ENCODE measurements at regions not wholly inside any gene's neighbourhood (a gene's known extent, or its start where the extent isn't known, plus 50 kb on each side); places are given as distances from the start of the nearest gene placed in this dataset.
"Not testable (repeated sequence)": the region's sequence is repeated elsewhere in the genome, so short reads cannot be mapped to it uniquely, and the experiment has no call there.

DNA sequence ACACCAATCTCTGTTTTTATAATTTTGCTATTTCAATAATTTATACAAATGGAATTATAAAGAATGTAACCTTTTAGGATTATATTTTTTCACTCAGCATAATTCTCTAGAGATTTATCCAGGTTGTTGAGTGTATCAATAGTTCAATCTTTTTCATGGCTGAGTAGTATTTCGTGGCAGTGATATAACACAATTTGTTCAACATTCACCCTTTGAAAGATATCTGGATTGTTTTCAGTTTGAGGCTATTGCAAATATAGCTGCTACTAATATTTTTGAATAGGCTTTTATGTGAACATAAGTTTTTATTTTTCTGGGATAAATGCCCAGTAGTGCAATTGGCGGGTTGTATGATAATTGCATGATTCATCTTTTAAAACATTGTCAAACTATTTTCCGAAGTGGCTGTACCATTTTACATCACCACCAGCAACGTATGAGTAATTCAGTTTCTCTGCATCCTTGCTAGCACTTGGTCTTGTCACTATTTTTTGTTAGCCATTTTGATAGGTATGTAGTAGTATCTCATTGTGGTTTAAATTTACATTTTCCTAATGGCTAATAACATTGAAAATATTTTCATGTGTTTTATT is 55.6 kb upstream of the ABCD3 start:
- H3K4me1 Mint-ChIP-seq (ENCODE audit: low read depth), result peaks cover 5% of the 10 kb centered on the region
- no peak overlapping the region for H3K27ac Mint-ChIP-seq
- H3K4me3 Mint-ChIP-seq, result no peak overlapping the region
- no peaks in the 10 kb centered on the region for H3K36me3 Mint-ChIP-seq (ENCODE audit: low read depth)
- H3K27me3 Mint-ChIP-seq, result peaks cover 10% of the 10 kb centered on the region
- H3K9me3 Mint-ChIP-seq, result peaks cover 12% of the 10 kb centered on the region

- H3K9me3 Mint-ChIP-seq, result peaks cover 8% of the 10 kb centered on the region
- no peak overlapping the region for H3K27ac Mint-ChIP-seq
- H3K36me3 Mint-ChIP-seq (ENCODE audit: low read depth), result no peaks in the 10 kb centered on the region
- peaks cover 4% of the 10 kb centered on the region for H3K27me3 Mint-ChIP-seq
- H3K4me1 Mint-ChIP-seq (ENCODE audit: low read depth), result peaks cover 5% of the 10 kb centered on the region
- H3K4me3 Mint-ChIP-seq, result no peak overlapping the region
Measured at GRCh38 chr1:94358630-94359599, 59.3 kb upstream of the ABCD3 start.

DNA sequence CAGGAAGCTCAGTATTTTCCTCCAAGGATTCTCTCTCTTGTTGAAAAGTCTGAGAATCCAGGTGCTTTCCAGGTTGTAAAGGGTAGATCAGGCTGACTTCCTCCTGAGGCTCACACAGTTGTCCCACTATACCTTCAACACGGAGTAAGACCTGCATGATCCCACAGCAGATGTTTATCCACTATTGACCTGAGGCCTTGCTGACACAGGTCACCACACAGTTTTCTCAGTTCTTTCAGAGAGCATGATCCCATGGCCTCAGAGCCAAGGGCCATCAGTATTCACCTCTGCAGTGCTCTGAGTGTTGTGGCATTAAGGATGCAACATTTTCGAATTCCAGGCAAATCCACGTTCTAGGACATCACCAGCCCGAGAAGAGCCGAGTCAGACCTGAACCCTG is 60.5 kb upstream of the ABCD3 start:
- peaks cover 4% of the 10 kb centered on the region for H3K27me3 Mint-ChIP-seq
- no peak overlapping the region for H3K27ac Mint-ChIP-seq
- H3K36me3 Mint-ChIP-seq (ENCODE audit: low read depth), result no peaks in the 10 kb centered on the region
- peaks cover 5% of the 10 kb centered on the region for H3K4me1 Mint-ChIP-seq (ENCODE audit: low read depth)
- no peaks in the 10 kb centered on the region for H3K9me3 Mint-ChIP-seq
- H3K4me3 Mint-ChIP-seq, result no peak overlapping the region

DNA sequence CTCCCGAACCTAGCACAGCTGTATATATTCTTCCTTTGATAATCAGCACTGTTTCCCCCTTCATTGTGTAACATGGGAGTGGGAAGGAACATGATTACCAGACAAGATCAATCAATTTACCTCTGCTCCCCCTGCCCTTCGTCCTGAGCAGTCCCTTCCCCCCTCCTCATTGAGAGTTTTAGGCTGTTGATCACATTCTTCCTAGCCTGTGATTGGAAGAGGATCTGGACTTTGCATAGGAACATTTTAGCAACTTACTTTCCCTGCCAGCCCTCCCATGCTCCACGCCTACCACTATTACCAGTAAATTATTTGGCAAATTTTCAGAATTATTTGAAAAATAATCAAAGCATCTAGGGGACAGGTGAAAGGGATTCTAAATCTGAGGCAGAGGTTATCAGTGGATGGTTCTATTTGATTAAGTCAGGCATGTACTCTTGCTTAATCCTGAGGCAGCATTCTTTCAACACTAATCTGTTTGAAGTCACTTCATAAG is 62.7 kb upstream of the ABCD3 start:
- Mint-ChIP-seq H3K4me1 (ENCODE audit: low read depth) (peaks cover 3% of the 10 kb centered on the region), H3K27ac (no peak overlapping the region), H3K36me3 (ENCODE audit: low read depth) (no peaks in the 10 kb centered on the region), H3K27me3 (peaks cover 4% of the 10 kb centered on the region), H3K4me3 (no peak overlapping the region), H3K9me3 (no peaks in the 10 kb centered on the region)

- H3K4me3 Mint-ChIP-seq, result no peak overlapping the region
- no peaks in the 10 kb centered on the region for H3K36me3 Mint-ChIP-seq (ENCODE audit: low read depth)
- H3K9me3 Mint-ChIP-seq, result peaks cover 4% of the 10 kb centered on the region
- peaks cover 12% of the 10 kb centered on the region for H3K27me3 Mint-ChIP-seq
- peak overlapping the region; percentile 34 for H3K27ac Mint-ChIP-seq
- no peaks in the 10 kb centered on the region for H3K4me1 Mint-ChIP-seq (ENCODE audit: low read depth)
Measured at GRCh38 chr1:94351481-94351880, 66.7 kb upstream of the ABCD3 start.

DNA sequence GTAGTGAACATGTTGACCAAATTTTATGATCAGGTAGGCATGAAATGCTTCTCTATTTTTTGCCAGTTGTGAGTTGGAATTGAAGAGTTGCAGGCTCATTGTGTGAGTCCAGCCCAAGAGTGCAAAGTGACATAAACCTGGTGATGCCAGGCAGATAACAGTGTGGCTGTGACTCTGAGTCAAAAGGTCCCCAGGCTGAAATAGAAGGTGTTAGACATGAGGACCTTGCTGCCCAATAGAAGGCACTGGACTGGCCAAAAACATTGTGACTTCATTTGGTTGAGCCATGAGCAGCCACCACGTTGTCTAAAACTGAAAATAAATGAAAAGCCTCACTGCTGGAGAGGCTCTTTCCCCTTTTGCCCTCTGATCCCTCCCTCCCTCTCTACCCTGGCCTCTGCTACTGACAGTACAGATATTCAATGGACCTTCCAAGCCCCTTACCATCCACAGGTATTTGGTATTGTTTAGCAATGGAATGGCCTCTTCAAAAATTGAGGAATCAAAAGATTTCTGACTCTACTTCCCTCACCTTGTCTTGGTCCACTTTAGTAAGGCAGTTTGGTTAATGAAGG is 67.8 kb upstream of the ABCD3 start:
- Mint-ChIP-seq H3K4me1 (ENCODE audit: low read depth) (no peaks in the 10 kb centered on the region), H3K36me3 (ENCODE audit: low read depth) (no peaks in the 10 kb centered on the region), H3K9me3 (peaks cover 4% of the 10 kb centered on the region), H3K4me3 (no peak overlapping the region), H3K27me3 (peaks cover 9% of the 10 kb centered on the region), H3K27ac (no peak overlapping the region)

- Mint-ChIP-seq H3K36me3 (ENCODE audit: low read depth) (no peaks in the 10 kb centered on the region), H3K4me3 (no peak overlapping the region), H3K27ac (no peak overlapping the region), H3K4me1 (ENCODE audit: low read depth) (no peaks in the 10 kb centered on the region), H3K9me3 (peaks cover 4% of the 10 kb centered on the region), H3K27me3 (peaks cover 8% of the 10 kb centered on the region)
Measured at GRCh38 chr1:94349853-94350252, 68.3 kb upstream of the ABCD3 start.

DNA sequence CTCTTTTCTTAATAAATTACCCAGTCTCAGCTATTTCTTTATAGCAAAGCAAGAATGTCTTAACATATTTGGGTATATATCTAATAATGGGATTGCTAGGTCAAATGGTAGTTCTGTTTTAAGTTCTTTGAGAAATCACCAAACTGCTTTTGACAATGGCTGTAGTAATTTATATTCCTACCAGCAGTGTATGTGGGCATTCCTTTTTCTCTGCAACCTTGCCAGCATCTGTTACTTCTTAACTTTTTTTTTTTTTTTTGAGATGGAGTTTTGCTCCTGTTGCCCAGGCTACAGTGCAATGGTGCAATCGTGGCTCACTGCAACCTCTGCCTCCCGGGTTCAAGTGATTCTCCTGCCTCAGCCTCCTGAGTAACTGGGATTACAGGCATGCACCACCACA is 69.8 kb upstream of the ABCD3 start:
- not testable (repeated sequence) for H3K9me3 Mint-ChIP-seq; H3K36me3 Mint-ChIP-seq (ENCODE audit: low read depth); H3K27ac Mint-ChIP-seq; H3K27me3 Mint-ChIP-seq; H3K4me1 Mint-ChIP-seq (ENCODE audit: low read depth); H3K4me3 Mint-ChIP-seq

DNA sequence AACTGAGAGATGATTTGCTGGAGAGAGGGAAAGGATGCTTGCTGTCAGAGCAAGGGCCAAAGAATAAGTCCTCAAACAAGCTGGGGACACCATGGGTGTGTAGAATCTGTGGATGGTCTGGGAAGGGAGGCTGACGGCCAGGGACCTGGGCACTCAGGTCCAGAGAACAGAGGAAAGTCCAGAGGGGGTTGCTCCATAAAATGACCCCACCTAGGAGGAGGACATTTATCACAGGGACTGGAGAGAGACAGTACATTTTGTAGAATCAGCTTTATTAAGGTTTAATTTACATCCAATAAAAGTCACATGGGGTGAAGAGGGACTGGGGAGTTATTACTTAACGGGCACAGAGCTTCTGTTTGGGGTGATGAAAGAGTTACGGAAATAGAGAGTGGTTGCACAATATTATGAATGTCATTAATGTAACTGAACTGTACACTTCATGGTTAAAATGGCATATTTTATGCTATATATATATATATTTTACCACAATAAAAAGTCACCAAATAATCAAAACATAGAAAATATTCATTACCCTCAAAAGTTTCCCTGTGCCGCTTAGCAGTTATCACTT is 73.0 kb upstream of the ABCD3 start:
- H3K27ac Mint-ChIP-seq, result no peak overlapping the region
- no peaks in the 10 kb centered on the region for H3K36me3 Mint-ChIP-seq (ENCODE audit: low read depth)
- no peaks in the 10 kb centered on the region for H3K4me1 Mint-ChIP-seq (ENCODE audit: low read depth)
- H3K27me3 Mint-ChIP-seq, result peaks cover 7% of the 10 kb centered on the region
- H3K4me3 Mint-ChIP-seq, result no peak overlapping the region
- H3K9me3 Mint-ChIP-seq, result peaks cover 4% of the 10 kb centered on the region

GRCh38 chr1:94342416-94342815 is 75.8 kb upstream of the ABCD3 start:
- Mint-ChIP-seq H3K36me3 (ENCODE audit: low read depth) (no peaks in the 10 kb centered on the region), H3K4me3 (no peak overlapping the region), H3K27me3 (peaks cover 7% of the 10 kb centered on the region), H3K9me3 (no peaks in the 10 kb centered on the region), H3K27ac (no peak overlapping the region), H3K4me1 (ENCODE audit: low read depth) (no peaks in the 10 kb centered on the region)

- no peaks in the 10 kb centered on the region for H3K9me3 Mint-ChIP-seq
- H3K4me3 Mint-ChIP-seq, result no peak overlapping the region
- peak overlapping the region; percentile 24 for H3K27ac Mint-ChIP-seq
- peaks cover 13% of the 10 kb centered on the region for H3K27me3 Mint-ChIP-seq
- H3K4me1 Mint-ChIP-seq (ENCODE audit: low read depth), result no peaks in the 10 kb centered on the region
- no peaks in the 10 kb centered on the region for H3K36me3 Mint-ChIP-seq (ENCODE audit: low read depth)
Measured at GRCh38 chr1:94339206-94339927, 78.8 kb upstream of the ABCD3 start.

- Mint-ChIP-seq H3K4me1 (ENCODE audit: low read depth) (no peaks in the 10 kb centered on the region), H3K27ac (no peak overlapping the region), H3K36me3 (ENCODE audit: low read depth) (no peaks in the 10 kb centered on the region), H3K9me3 (no peaks in the 10 kb centered on the region), H3K4me3 (no peak overlapping the region), H3K27me3 (peaks cover 13% of the 10 kb centered on the region)
Measured at GRCh38 chr1:94336991-94337390, 81.2 kb upstream of the ABCD3 start.

DNA sequence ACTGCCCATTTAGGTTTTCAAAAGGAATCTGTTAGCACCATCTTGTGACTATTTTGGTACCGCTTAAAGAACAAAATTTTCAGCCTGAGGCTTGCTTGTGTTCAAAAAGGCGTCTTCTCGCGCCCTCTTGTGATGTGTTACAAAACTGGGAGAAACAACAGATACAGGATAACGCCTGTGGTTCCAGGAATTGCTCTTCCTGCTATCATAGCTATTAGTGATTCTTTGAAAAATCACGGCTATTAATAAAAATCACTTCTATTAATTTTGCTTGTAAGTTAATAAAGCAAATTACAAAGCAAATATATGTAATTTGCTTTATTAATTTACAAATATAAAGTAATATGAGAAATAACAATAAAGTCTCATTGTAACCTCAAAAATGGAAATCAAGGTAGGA is 82.2 kb upstream of the ABCD3 start:
- Mint-ChIP-seq H3K27me3 (peaks cover 16% of the 10 kb centered on the region), H3K4me1 (ENCODE audit: low read depth) (no peaks in the 10 kb centered on the region), H3K4me3 (no peak overlapping the region), H3K9me3 (no peaks in the 10 kb centered on the region), H3K36me3 (ENCODE audit: low read depth) (no peaks in the 10 kb centered on the region), H3K27ac (no peak overlapping the region)

- Mint-ChIP-seq H3K27ac (no peak overlapping the region), H3K27me3 (peaks cover 20% of the 10 kb centered on the region), H3K4me1 (ENCODE audit: low read depth) (no peaks in the 10 kb centered on the region), H3K36me3 (ENCODE audit: low read depth) (no peaks in the 10 kb centered on the region), H3K9me3 (no peaks in the 10 kb centered on the region), H3K4me3 (no peak overlapping the region)
Measured at GRCh38 chr1:94335447-94335846, 82.7 kb upstream of the ABCD3 start.

Measured in stimulated activated naive CD8-positive, alpha-beta T cell treated with anti-CD3 and anti-CD28 coated beads, Interleukin-15, Interleukin-2, amounts not matched to agents 100 ng/mL and 50 ng/mL, for 24 hours (primary cell).